HG02588 (cell line): ENCODE measurements at regions not wholly inside any gene's neighbourhood (a gene's known extent, or its start where the extent isn't known, plus 50 kb on each side); places are given as distances from the start of the nearest gene placed in this dataset.

ENCODE experiments used
- ATAC-seq: cut with Tn5 transposase; IDR thresholded peaks from one replicate; pipeline ENCODE4 v1.9.1; 2021; ENCODE audit warnings: mild to moderate bottlenecking, moderate library complexity; ENCODE audit not compliant: unreplicated experiment

GRCh38 chr12:38547586-38547985 is 231.0 kb downstream of the ALG10B start:
- ATAC-seq = no peak

GRCh38 chr12:38555620-38556591 is 239.3 kb downstream of the ALG10B start:
- no peak for ATAC-seq

GRCh38 chr12:38556647-38557046 is 240.1 kb downstream of the ALG10B start:
- no peak for ATAC-seq

- no peak for ATAC-seq
Measured at GRCh38 chr12:38585086-38585485, 268.5 kb downstream of the ALG10B start.

GRCh38 chr12:38586789-38587188 is 270.2 kb downstream of the ALG10B start:
- ATAC-seq = no peak

- no peak for ATAC-seq
Measured at GRCh38 chr12:38587594-38587993, 271.0 kb downstream of the ALG10B start.

- no peak for ATAC-seq
Measured at GRCh38 chr12:38588624-38589305, 272.2 kb downstream of the ALG10B start.

- ATAC-seq = no peak
Measured at GRCh38 chr12:38589306-38589632, 272.7 kb downstream of the ALG10B start.

- ATAC-seq = no peak
Measured at GRCh38 chr12:38601949-38602348, 285.4 kb downstream of the ALG10B start.
